OCI-LY1 (cell line): ENCODE measurements at regions not wholly inside any gene's neighbourhood (a gene's known extent, or its start where the extent isn't known, plus 50 kb on each side); places are given as distances from the start of the nearest gene placed in this dataset.

ENCODE experiments used
- CTCF ChIP-seq: fragments of 200-600 bp; sonication (generic), shearing (Covaris generic); IDR thresholded peaks from 2 replicates; pipeline ENCODE4 v1.5.1; 2017; ENCODE audit warnings: mild to moderate bottlenecking, antibody characterized with exemption, low read length, moderate library complexity, mixed read lengths
- EZH2 ChIP-seq: fragments of 200-600 bp; sonication (generic), shearing (Covaris generic); IDR thresholded peaks from 2 replicates; pipeline ENCODE4 v1.8.0; 2017; ENCODE audit warnings: borderline replicate concordance, mixed run types, mild to moderate bottlenecking, antibody characterized with exemption, low read length, moderate library complexity, mixed read lengths

GRCh38 chr2:173716458-173717052 lies 248.6 kb downstream of the SP3 start:
- TF ChIP-seq CTCF (no peak), EZH2 (no peak)
